NCI-H2171 treated with DMSO at 0.1 percent for 48 hours (cell line): ENCODE measurements at regions not wholly inside any gene's neighbourhood (a gene's known extent, or its start where the extent isn't known, plus 50 kb on each side); places are given as distances from the start of the nearest gene placed in this dataset.

ENCODE experiments used
- DNase-seq: peaks from one replicate; lab custom pipeline; 2025; lab: John Stamatoyannopoulos, UW

GRCh38 chr2:181149056-181149455, 168.7 kb downstream of the UBE2E3 start:
- DNase-seq: no peak

- DNase-seq: peak; percentile 20
These were observed 171.8 kb downstream of the UBE2E3 start for GRCh38 chr2:181152226-181152625.

GRCh38 chr2:181152701-181153100, 172.3 kb downstream of the UBE2E3 start:
- DNase-seq: no peak

- no peak for DNase-seq
These were observed 173.5 kb downstream of the UBE2E3 start for GRCh38 chr2:181153886-181154285.

GRCh38 chr2:181157326-181157725, 176.9 kb downstream of the UBE2E3 start:
- DNase-seq: no peak

GRCh38 chr2:181158427-181158826, 178.0 kb downstream of the UBE2E3 start:
- no peak for DNase-seq

GRCh38 chr2:181161615-181162014, 181.2 kb downstream of the UBE2E3 start:
- DNase-seq: no peak

- no peak for DNase-seq
These were observed 182.7 kb downstream of the UBE2E3 start for GRCh38 chr2:181163139-181163538.

GRCh38 chr2:181163691-181164090, 183.3 kb downstream of the UBE2E3 start:
- no peak for DNase-seq

- DNase-seq: no peak
These were observed 184.3 kb downstream of the UBE2E3 start for GRCh38 chr2:181164699-181165098.

GRCh38 chr2:181165199-181165868, 184.9 kb downstream of the UBE2E3 start:
- DNase-seq: no peak

GRCh38 chr2:181169503-181169902, 189.1 kb downstream of the UBE2E3 start:
- DNase-seq: no peak

GRCh38 chr2:181170256-181170655, 189.9 kb downstream of the UBE2E3 start:
- no peak for DNase-seq

GRCh38 chr2:181172676-181173075, 192.3 kb downstream of the UBE2E3 start:
- peak; percentile 96 for DNase-seq

GRCh38 chr2:181174611-181175580, 194.5 kb downstream of the UBE2E3 start:
- DNase-seq: peak; percentile 81

GRCh38 chr2:181176540-181176939, 196.1 kb downstream of the UBE2E3 start:
- DNase-seq: peak; percentile 39

GRCh38 chr2:181177376-181177775, 197.0 kb downstream of the UBE2E3 start:
- no peak for DNase-seq

GRCh38 chr2:181178130-181178529, 197.7 kb downstream of the UBE2E3 start:
- no peak for DNase-seq

GRCh38 chr2:181178823-181179412, 198.5 kb downstream of the UBE2E3 start:
- no peak for DNase-seq

- no peak for DNase-seq
These were observed 203.6 kb downstream of the UBE2E3 start for GRCh38 chr2:181183878-181184542.

GRCh38 chr2:181185421-181185820, 205.0 kb downstream of the UBE2E3 start:
- DNase-seq: peak; percentile 51

GRCh38 chr2:181185948-181186347, 205.5 kb downstream of the UBE2E3 start:
- DNase-seq: peak; percentile 91
